ENCODE measurements at regions not wholly inside any gene's neighbourhood (a gene's known extent, or its start where the extent isn't known, plus 50 kb on each side); places are given as distances from the start of the nearest gene placed in this dataset.
"Not testable (repeated sequence)": the region's sequence is repeated elsewhere in the genome, so short reads cannot be mapped to it uniquely, and the experiment has no call there.

- not testable (repeated sequence) for DNase-seq
Measured at GRCh38 chr2:90087792-90088191, 1396.3 kb downstream of the RPIA start.

GRCh38 chr2:90093571-90094270 is 1402.2 kb downstream of the RPIA start:
- not testable (repeated sequence) for DNase-seq

GRCh38 chr2:90097617-90098016 is 1406.1 kb downstream of the RPIA start:
- not testable (repeated sequence) for DNase-seq

- DNase-seq, result not testable (repeated sequence)
Measured at GRCh38 chr2:90105142-90105541, 1413.7 kb downstream of the RPIA start.

- DNase-seq, result not testable (repeated sequence)
Measured at GRCh38 chr2:90123409-90123808, 1431.9 kb downstream of the RPIA start.

GRCh38 chr2:90139046-90139445 is 1447.6 kb downstream of the RPIA start:
- not testable (repeated sequence) for DNase-seq

GRCh38 chr2:90141558-90141957 is 1450.1 kb downstream of the RPIA start:
- DNase-seq, result not testable (repeated sequence)

- DNase-seq, result not testable (repeated sequence)
Measured at GRCh38 chr2:90151805-90152204, 1460.3 kb downstream of the RPIA start.

- DNase-seq, result not testable (repeated sequence)
Measured at GRCh38 chr2:90170978-90171377, 1479.5 kb downstream of the RPIA start.

GRCh38 chr2:90173081-90173480 is 1481.6 kb downstream of the RPIA start:
- not testable (repeated sequence) for DNase-seq

GRCh38 chr2:90179591-90179990 is 1488.1 kb downstream of the RPIA start:
- DNase-seq, result not testable (repeated sequence)

- no peak for DNase-seq
Measured at GRCh38 chr2:90207454-90208058, 1516.1 kb downstream of the RPIA start.

- no peak for DNase-seq
Measured at GRCh38 chr2:90209009-90209408, 1517.5 kb downstream of the RPIA start.

GRCh38 chr2:90209806-90210205 is 1518.3 kb downstream of the RPIA start:
- DNase-seq, result no peak

GRCh38 chr2:90215880-90216279 is 1524.4 kb downstream of the RPIA start:
- DNase-seq, result not testable (repeated sequence)

GRCh38 chr2:90216801-90217200 is 1525.3 kb downstream of the RPIA start:
- not testable (repeated sequence) for DNase-seq

- not testable (repeated sequence) for DNase-seq
Measured at GRCh38 chr2:90218534-90218933, 1527.1 kb downstream of the RPIA start.

- not testable (repeated sequence) for DNase-seq
Measured at GRCh38 chr2:90220623-90221299, 1529.3 kb downstream of the RPIA start.

- no peak for DNase-seq
Measured at GRCh38 chr2:90221300-90221651, 1529.8 kb downstream of the RPIA start.

GRCh38 chr2:90224767-90225166 is 1533.3 kb downstream of the RPIA start:
- DNase-seq, result not testable (repeated sequence)

- DNase-seq, result not testable (repeated sequence)
Measured at GRCh38 chr2:90226465-90227072, 1535.1 kb downstream of the RPIA start.

- DNase-seq, result not testable (repeated sequence)
Measured at GRCh38 chr2:90231199-90231598, 1539.7 kb downstream of the RPIA start.

GRCh38 chr2:90235452-90235851 is 1544.0 kb downstream of the RPIA start:
- DNase-seq, result not testable (repeated sequence)
